Breast epithelium (tissue), 3 donors: ENCODE measurements at regions not wholly inside any gene's neighbourhood (a gene's known extent, or its start where the extent isn't known, plus 50 kb on each side); places are given as distances from the start of the nearest gene placed in this dataset.

Source experiments
- POLR2A ChIP-seq: fragments of 450-650 bp; IDR thresholded peaks from one replicate; pipeline ENCODE4 v1.6.1; 2016; ENCODE audit warnings: antibody characterized with exemption, mild to moderate bottlenecking, moderate library complexity
- POLR2AphosphoS5 ChIP-seq, 3 donors: sonication (generic); formaldehyde crosslinking; IDR thresholded peaks; one replicate each; pipeline ENCODE4 v1.6.1; 2017; ENCODE audit warnings: antibody characterized with exemption in 3 of 3
- TF ChIP-seq, protein P1 (sequence below), 3 donors: fragments of 450-650 bp; IDR thresholded peaks; one replicate each; pipeline ENCODE4 v1.5.1; 2016 to 2017; ENCODE audit warnings: antibody characterized with exemption in 3 of 3, mild to moderate bottlenecking in 3 of 3, moderate library complexity in 3 of 3

DNA sequence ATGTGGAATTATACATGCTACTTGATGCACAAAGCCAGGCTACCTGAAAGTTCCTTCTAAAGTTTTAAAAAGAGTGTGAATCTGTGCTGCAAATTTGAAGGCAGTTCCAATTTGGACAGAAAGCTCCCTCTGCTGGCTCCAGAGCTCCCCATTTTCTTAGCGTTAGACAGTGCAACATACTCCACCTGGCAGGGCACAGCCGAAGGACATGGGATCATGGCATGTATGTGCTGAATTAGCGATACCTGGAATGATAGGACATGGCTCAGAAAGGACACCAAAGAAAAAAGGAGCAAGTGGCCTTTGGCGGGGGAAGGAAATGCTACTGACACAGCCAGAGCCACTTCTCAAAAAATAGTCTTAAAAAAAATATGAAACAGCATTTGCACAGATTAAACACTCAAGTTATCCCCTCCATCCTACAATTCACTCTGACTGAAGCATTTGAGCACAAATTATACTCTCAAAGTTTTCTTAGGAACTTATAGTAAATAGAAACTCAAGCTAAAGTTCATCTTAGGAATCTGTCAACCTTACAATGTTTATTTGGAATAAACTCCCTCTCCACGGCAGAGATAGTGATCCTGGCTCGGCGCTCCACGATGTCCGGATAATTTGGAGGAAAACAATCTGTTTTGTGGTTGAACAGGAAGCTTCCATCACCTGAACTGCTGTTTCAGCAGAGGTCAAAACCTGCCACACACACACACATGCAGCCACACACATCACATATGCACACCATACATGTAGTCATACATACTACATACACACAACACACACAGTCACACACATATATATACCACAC is 80.0 kb downstream of the C7orf25 start:
- TF ChIP-seq, protein P1, sequence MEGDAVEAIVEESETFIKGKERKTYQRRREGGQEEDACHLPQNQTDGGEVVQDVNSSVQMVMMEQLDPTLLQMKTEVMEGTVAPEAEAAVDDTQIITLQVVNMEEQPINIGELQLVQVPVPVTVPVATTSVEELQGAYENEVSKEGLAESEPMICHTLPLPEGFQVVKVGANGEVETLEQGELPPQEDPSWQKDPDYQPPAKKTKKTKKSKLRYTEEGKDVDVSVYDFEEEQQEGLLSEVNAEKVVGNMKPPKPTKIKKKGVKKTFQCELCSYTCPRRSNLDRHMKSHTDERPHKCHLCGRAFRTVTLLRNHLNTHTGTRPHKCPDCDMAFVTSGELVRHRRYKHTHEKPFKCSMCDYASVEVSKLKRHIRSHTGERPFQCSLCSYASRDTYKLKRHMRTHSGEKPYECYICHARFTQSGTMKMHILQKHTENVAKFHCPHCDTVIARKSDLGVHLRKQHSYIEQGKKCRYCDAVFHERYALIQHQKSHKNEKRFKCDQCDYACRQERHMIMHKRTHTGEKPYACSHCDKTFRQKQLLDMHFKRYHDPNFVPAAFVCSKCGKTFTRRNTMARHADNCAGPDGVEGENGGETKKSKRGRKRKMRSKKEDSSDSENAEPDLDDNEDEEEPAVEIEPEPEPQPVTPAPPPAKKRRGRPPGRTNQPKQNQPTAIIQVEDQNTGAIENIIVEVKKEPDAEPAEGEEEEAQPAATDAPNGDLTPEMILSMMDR (IDR thresholded peaks at IDR 0.05): peak in 2 of 3 donors; percentile 60 to 72
- TF ChIP-seq POLR2A: no peak
- no peak for TF ChIP-seq POLR2AphosphoS5 (IDR thresholded peaks at IDR 0.05)
